C4-2B (cell line): ENCODE measurements at regions not wholly inside any gene's neighbourhood (a gene's known extent, or its start where the extent isn't known, plus 50 kb on each side); places are given as distances from the start of the nearest gene placed in this dataset.

ENCODE experiments used
- CTCF ChIP-seq: fragments of 450-650 bp; conservative IDR thresholded peaks from 2 replicates; pipeline ENCODE4 v1.5.1; 2017; ENCODE audit warnings: mild to moderate bottlenecking
- ZFX ChIP-seq: fragments of 450-650 bp; IDR thresholded peaks from 2 replicates; pipeline ENCODE4 v1.6.1; 2017

- TF ChIP-seq CTCF (no peak), ZFX (no peak)
Measured at GRCh38 chr17:73740370-73740769, 96.1 kb upstream of the SDK2 start.
